ENCODE measurements at regions not wholly inside any gene's neighbourhood (a gene's known extent, or its start where the extent isn't known, plus 50 kb on each side); places are given as distances from the start of the nearest gene placed in this dataset.

GRCh38 chr22:49613511-49614270 lies 214.0 kb downstream of the BRD1 start:
- TF ChIP-seq CTCF (conservative IDR thresholded peaks at IDR 0.05; ENCODE audit: low read depth in 2 of 2) (no peak), EZH2phosphoT487 (IDR thresholded peaks at IDR 0.05; ENCODE audit: unreplicated experiment) (no peak), REST (IDR thresholded peaks at IDR 0.05; ENCODE audit: unreplicated experiment) (no peak)

Data from GM23338 (cell line).